ENCODE measurements at regions not wholly inside any gene's neighbourhood (a gene's known extent, or its start where the extent isn't known, plus 50 kb on each side); places are given as distances from the start of the nearest gene placed in this dataset.

DNA sequence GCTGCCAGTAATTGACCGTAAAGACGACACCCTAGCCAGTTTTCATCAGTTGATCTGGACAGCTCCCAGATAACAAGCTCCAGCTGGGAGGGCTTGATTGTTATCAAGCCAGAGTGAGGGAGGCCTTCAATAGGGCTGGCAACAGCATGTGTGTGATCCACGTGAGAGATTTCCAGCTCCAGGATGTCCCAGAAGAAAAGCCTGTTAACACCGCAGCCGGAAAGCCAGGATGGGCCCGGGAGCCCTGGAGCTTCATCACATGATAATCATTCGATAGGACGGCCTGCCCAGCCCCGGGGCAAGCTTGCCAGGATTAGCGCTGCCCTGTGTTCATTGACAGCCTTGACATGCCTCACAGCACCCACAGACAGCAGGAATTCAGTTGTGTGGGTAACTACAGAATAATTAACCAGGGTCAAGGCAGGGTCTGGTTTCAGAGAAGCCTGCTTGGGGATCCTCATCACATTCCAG lies 182.5 kb downstream of the C1D start:
- Histone ChIP-seq H3K27me3 (ENCODE audit: control insufficient read depth in 1 of 2, insufficient read depth in 2 of 2, low read length in 2 of 2) (no peaks in the 10 kb centered on the region), H3K4me1 (ENCODE audit: control insufficient read depth in 2 of 2, insufficient read depth in 2 of 2, low read length in 1 of 2) (peaks cover 0 to 3% of the 10 kb centered on the region in 2 donors), H3K4me3 (ENCODE audit: low read depth in 1 of 2, low read length in 2 of 2) (no peak overlapping the region), H3K27ac (ENCODE audit: low read depth in 2 of 2, low read length in 1 of 2) (no peak overlapping the region), H3K9me3 (ENCODE audit: control insufficient read depth in 2 of 2, insufficient read depth in 1 of 2, low read depth in 1 of 2, low read length in 1 of 2) (no peaks in the 10 kb centered on the region), H3K36me3 (ENCODE audit: control insufficient read depth in 2 of 2, insufficient read depth in 2 of 2, low read length in 1 of 2) (no peaks in the 10 kb centered on the region)
- WGBS, 2 donors = 42% methylated on average over 10 of the region's 10 CpGs

DNA sequence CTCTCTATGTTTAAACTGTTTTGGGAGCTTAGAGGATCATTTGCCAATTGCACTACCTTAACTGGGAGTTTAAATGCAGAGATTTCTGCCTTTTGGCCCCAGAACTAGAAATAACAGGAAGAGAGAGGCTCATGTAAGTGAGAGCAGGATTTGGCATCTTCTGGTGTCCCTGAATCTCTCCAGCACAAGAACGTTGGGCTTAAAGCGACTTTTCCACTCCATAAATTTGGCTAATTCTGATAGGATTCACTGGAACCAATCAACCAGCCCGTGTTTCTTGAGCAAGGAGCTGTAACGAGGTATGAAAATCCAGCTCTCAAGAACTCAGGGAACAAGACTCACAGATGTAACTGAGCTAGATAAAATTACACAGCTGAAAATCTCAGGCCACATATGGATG lies 181.0 kb downstream of the C1D start:
- WGBS, 2 donors = 51 to 62% methylated on average over 4 of the region's 4 CpGs

DNA sequence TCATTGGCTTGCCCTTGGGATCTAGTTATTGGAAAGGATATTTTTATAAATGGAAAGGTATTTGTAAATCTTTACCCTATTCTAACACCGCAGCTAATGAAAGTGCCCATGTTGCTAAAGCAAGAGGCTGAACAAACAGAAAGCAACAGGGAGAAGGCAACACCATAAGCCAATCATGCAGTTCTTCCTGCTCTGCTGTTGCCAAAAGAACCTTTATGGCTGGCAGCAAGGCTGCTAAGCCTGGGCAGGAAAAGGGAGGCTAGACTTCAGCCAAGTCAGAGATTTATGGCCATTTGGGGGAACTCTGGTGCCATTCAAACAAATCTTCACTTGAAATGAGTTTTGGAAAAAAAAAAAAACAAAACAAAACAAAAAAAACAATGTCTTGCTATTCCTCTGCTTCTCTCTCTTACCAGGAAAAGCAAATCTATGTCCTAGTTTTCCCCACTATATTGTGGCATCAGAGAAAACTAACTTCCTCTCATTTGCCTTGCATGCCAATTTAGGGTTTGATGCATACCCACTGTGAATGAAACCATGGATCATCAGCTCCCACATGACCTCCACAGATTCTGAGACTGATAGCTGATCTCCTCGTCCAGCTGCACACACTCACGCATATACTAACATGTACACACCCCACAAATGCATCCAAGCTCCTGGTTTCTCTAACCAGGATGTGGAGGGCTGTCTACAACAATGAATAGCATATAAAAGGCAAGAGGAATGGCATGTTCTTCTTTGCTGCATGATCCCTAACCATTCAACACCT lies 179.3 kb downstream of the C1D start:
- H3K4me3 ChIP-seq (ENCODE audit: low read depth in 1 of 2, low read length in 2 of 2) = no peak overlapping the region
- WGBS, 2 donors = 59 to 63% methylated on average over 3 of the region's 3 CpGs
- no peaks in the 10 kb centered on the region for H3K27me3 ChIP-seq (ENCODE audit: control insufficient read depth in 1 of 2, insufficient read depth in 2 of 2, low read length in 2 of 2)
- no peak overlapping the region for H3K27ac ChIP-seq (ENCODE audit: low read depth in 2 of 2, low read length in 1 of 2)
- H3K36me3 ChIP-seq (ENCODE audit: control insufficient read depth in 2 of 2, insufficient read depth in 2 of 2, low read length in 1 of 2) = no peaks in the 10 kb centered on the region
- H3K4me1 ChIP-seq (ENCODE audit: control insufficient read depth in 2 of 2, insufficient read depth in 2 of 2, low read length in 1 of 2) = peaks cover 0 to 3% of the 10 kb centered on the region in 2 donors
- H3K9me3 ChIP-seq (ENCODE audit: control insufficient read depth in 2 of 2, insufficient read depth in 1 of 2, low read depth in 1 of 2, low read length in 1 of 2) = no peaks in the 10 kb centered on the region

More for the DNA sequence above, 181.0 kb downstream of the C1D start:
- H3K9me3 ChIP-seq (ENCODE audit: control insufficient read depth in 2 of 2, insufficient read depth in 1 of 2, low read depth in 1 of 2, low read length in 1 of 2) = no peaks in the 10 kb centered on the region
- H3K27ac ChIP-seq (ENCODE audit: low read depth in 2 of 2, low read length in 1 of 2) = no peak overlapping the region
- H3K27me3 ChIP-seq (ENCODE audit: control insufficient read depth in 1 of 2, insufficient read depth in 2 of 2, low read length in 2 of 2) = no peaks in the 10 kb centered on the region
- H3K4me1 ChIP-seq (ENCODE audit: control insufficient read depth in 2 of 2, insufficient read depth in 2 of 2, low read length in 1 of 2) = peaks cover 0 to 3% of the 10 kb centered on the region in 2 donors
- no peaks in the 10 kb centered on the region for H3K36me3 ChIP-seq (ENCODE audit: control insufficient read depth in 2 of 2, insufficient read depth in 2 of 2, low read length in 1 of 2)
- no peak overlapping the region for H3K4me3 ChIP-seq (ENCODE audit: low read depth in 1 of 2, low read length in 2 of 2)

DNA sequence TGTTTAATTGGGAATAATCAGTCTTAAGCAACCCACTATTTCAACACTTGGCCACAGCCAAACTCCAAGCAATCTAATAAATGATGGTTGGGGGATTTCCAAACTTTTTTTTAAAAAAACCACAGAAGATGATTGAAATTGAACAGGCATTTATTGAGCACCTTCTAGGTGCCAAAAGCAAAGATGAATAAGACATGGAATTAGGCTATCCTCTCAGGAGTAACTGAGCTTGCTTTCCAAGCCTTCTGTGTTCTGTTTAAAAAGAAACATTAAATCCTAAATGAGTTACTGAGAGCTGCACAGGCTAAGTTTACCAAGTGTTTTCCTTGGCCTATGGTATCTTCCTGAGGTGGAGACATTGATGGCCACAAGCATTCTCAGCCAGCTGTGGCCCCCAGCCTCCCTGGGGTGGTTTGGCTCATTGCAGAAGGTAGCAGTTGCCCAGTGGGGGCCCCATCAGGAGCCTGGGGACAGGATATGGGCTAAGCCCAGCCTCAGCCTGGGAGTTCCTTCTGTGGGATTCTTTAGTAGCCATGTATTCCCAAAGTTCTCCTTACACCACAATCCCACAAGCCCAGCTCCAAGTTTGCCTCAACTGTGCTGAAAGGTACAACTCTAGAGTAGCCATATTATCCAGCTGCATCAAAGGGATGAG lies 174.3 kb downstream of the C1D start:
- no peaks in the 10 kb centered on the region for H3K36me3 ChIP-seq (ENCODE audit: control insufficient read depth in 2 of 2, insufficient read depth in 2 of 2, low read length in 1 of 2)
- no peaks in the 10 kb centered on the region for H3K27me3 ChIP-seq (ENCODE audit: control insufficient read depth in 1 of 2, insufficient read depth in 2 of 2, low read length in 2 of 2)
- no peak overlapping the region for H3K27ac ChIP-seq (ENCODE audit: low read depth in 2 of 2, low read length in 1 of 2)
- peaks cover 0 to 3% of the 10 kb centered on the region in 2 donors for H3K9me3 ChIP-seq (ENCODE audit: control insufficient read depth in 2 of 2, insufficient read depth in 1 of 2, low read depth in 1 of 2, low read length in 1 of 2)
- H3K4me3 ChIP-seq (ENCODE audit: low read depth in 1 of 2, low read length in 2 of 2) = no peak overlapping the region
- no peaks in the 10 kb centered on the region for H3K4me1 ChIP-seq (ENCODE audit: control insufficient read depth in 2 of 2, insufficient read depth in 2 of 2, low read length in 1 of 2)

DNA sequence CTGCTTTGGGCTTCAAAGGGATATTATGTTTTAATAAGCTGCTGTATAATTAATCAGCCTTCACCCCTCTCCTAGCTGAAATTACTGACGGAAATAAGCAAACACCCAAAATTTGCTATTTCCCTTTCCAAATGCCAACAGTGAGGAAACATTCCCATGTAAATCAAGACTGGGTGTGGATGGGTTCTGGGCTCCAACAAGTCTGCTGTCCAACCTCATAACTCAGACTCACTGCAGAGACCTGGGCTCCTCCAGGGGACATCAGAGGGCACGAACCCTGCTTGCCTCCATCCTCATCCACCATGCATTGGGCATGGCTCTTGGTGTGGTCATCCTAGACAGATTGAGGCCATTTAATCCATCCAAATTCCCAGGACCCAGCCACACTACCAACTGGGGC lies 173.7 kb downstream of the C1D start:
- peaks cover 0 to 3% of the 10 kb centered on the region in 2 donors for H3K4me1 ChIP-seq (ENCODE audit: control insufficient read depth in 2 of 2, insufficient read depth in 2 of 2, low read length in 1 of 2)
- 88 to 89% methylated on average over 2 of the region's 2 CpGs for WGBS, 2 donors

DNA sequence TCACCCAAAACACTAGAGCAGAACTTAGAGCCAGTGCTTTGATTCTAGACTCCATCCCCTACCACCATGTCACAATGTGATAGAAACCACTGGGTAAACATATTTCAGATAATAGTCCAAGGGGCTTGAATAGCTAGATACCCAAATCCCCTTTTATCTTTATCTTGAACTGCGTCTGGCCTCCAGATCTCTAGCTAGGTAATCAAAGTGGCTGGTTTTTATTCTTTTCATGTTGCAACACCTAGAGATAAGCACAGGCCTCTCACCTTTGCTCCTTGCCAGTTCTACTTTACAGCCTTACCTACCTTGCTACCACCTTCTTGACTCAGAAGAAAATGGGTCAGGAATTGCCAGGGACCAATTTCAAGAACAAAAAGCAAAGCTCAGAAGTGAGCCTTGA lies 171.2 kb downstream of the C1D start:
- Histone ChIP-seq H3K4me1 (ENCODE audit: control insufficient read depth in 2 of 2, insufficient read depth in 2 of 2, low read length in 1 of 2) (peaks cover 2 to 3% of the 10 kb centered on the region in 2 donors), H3K4me3 (ENCODE audit: low read depth in 1 of 2, low read length in 2 of 2) (no peak overlapping the region), H3K27me3 (ENCODE audit: control insufficient read depth in 1 of 2, insufficient read depth in 2 of 2, low read length in 2 of 2) (no peaks in the 10 kb centered on the region), H3K9me3 (ENCODE audit: control insufficient read depth in 2 of 2, insufficient read depth in 1 of 2, low read depth in 1 of 2, low read length in 1 of 2) (peaks cover 0 to 3% of the 10 kb centered on the region in 2 donors), H3K36me3 (ENCODE audit: control insufficient read depth in 2 of 2, insufficient read depth in 2 of 2, low read length in 1 of 2) (no peaks in the 10 kb centered on the region), H3K27ac (ENCODE audit: low read depth in 2 of 2, low read length in 1 of 2) (no peak overlapping the region)
- WGBS, 2 donors = 78 to 96% methylated on average over 1 of the region's 1 CpG

More for the DNA sequence above, 173.7 kb downstream of the C1D start:
- Histone ChIP-seq H3K4me3 (ENCODE audit: low read depth in 1 of 2, low read length in 2 of 2) (no peak overlapping the region), H3K36me3 (ENCODE audit: control insufficient read depth in 2 of 2, insufficient read depth in 2 of 2, low read length in 1 of 2) (no peaks in the 10 kb centered on the region), H3K27ac (ENCODE audit: low read depth in 2 of 2, low read length in 1 of 2) (no peak overlapping the region), H3K9me3 (ENCODE audit: control insufficient read depth in 2 of 2, insufficient read depth in 1 of 2, low read depth in 1 of 2, low read length in 1 of 2) (peaks cover 0 to 3% of the 10 kb centered on the region in 2 donors), H3K27me3 (ENCODE audit: control insufficient read depth in 1 of 2, insufficient read depth in 2 of 2, low read length in 2 of 2) (no peaks in the 10 kb centered on the region)

DNA sequence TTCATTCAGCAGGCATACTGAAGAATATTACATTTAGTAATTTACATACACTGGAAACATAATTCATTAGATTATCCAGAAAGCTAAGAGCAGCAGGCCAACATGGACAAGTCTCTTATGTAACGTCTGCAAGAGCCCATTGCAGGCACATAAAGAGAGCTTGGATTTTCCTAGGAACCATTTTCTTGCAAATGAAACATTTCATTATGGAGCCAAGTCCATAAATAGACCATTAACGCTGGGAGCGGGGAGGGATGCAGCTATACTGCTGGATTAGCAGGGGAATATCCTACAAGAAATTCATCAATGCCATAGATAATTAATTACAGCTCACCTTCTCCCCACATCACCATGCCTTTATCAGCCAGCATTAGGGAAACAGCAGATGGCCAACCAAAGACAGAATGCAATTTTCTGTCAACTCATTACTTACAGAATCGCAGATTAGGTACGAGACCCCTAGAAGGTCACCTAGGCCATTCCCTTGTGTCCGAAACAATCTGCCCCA lies 170.4 kb downstream of the C1D start:
- no peak overlapping the region for H3K27ac ChIP-seq (ENCODE audit: low read depth in 2 of 2, low read length in 1 of 2)
- no peak overlapping the region for H3K4me3 ChIP-seq (ENCODE audit: low read depth in 1 of 2, low read length in 2 of 2)
- no peaks in the 10 kb centered on the region for H3K36me3 ChIP-seq (ENCODE audit: control insufficient read depth in 2 of 2, insufficient read depth in 2 of 2, low read length in 1 of 2)
- H3K9me3 ChIP-seq (ENCODE audit: control insufficient read depth in 2 of 2, insufficient read depth in 1 of 2, low read depth in 1 of 2, low read length in 1 of 2) = peaks cover 0 to 3% of the 10 kb centered on the region in 2 donors
- no peaks in the 10 kb centered on the region for H3K27me3 ChIP-seq (ENCODE audit: control insufficient read depth in 1 of 2, insufficient read depth in 2 of 2, low read length in 2 of 2)
- WGBS, 2 donors = 74 to 80% methylated on average over 6 of the region's 6 CpGs
- peaks cover 2 to 3% of the 10 kb centered on the region in 2 donors for H3K4me1 ChIP-seq (ENCODE audit: control insufficient read depth in 2 of 2, insufficient read depth in 2 of 2, low read length in 1 of 2)

DNA sequence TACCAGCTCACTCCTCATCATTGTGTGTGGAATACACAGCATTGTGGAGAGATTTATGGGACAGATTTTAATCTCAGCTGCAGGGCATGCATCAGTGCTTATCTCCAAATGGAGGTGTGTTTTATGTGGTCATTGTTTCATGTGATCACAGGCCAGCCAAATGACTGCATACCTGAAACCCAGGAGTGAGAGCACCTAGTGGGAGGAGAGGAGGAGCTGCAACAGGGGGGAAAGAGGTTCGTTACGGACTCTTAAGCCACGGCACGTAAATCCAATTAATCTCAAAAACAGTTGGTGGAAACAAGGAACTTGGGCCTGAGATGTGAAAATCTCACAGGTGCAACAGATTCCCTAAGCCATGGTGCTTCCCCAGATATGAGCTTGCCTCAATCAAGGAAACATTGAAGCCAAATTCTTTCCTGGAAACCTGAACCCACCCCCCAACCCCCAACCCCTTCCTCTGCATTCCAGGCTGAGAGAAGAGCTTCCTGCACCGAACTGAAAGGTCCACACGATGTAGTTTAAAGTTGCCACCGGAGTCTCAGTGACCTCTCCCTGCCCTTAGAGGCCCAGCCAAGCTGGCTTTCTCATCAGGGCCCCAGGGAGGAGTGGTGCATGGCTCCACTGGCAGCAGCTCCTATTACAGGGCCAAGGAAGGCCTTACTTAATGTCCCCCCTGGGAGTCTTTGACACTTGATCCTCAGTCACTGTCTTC lies 167.4 kb downstream of the C1D start:
- WGBS, 2 donors = 47 to 61% methylated on average over 7 of the region's 7 CpGs

DNA sequence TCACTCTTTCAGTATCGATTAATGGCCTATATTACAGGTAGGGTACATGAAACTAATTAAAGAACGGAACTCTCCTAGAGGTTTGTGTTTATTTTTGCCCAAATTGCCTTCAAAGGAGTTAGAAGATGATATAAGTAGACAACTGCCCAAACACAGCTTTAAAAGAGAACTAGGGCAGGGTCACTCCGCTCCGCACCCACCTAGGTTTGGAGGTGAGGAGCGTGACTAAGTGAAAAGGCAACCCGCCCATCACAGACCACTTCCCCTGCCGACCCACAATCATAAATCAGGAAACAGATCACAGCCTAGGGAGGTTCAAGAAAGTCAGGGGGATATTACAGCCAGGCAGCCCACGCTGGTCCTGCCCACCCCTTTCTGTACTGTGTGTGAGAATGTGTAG lies 166.7 kb downstream of the C1D start:
- peaks cover 2 to 3% of the 10 kb centered on the region in 2 donors for H3K4me1 ChIP-seq (ENCODE audit: control insufficient read depth in 2 of 2, insufficient read depth in 2 of 2, low read length in 1 of 2)
- no peak overlapping the region for H3K4me3 ChIP-seq (ENCODE audit: low read depth in 1 of 2, low read length in 2 of 2)
- WGBS, 2 donors = 77 to 89% methylated on average over 8 of the region's 8 CpGs
- H3K27me3 ChIP-seq (ENCODE audit: control insufficient read depth in 1 of 2, insufficient read depth in 2 of 2, low read length in 2 of 2) = no peaks in the 10 kb centered on the region
- no peak overlapping the region for H3K27ac ChIP-seq (ENCODE audit: low read depth in 2 of 2, low read length in 1 of 2)
- no peaks in the 10 kb centered on the region for H3K9me3 ChIP-seq (ENCODE audit: control insufficient read depth in 2 of 2, insufficient read depth in 1 of 2, low read depth in 1 of 2, low read length in 1 of 2)
- H3K36me3 ChIP-seq (ENCODE audit: control insufficient read depth in 2 of 2, insufficient read depth in 2 of 2, low read length in 1 of 2) = no peaks in the 10 kb centered on the region

More for the DNA sequence above, 167.4 kb downstream of the C1D start:
- Histone ChIP-seq H3K9me3 (ENCODE audit: control insufficient read depth in 2 of 2, insufficient read depth in 1 of 2, low read depth in 1 of 2, low read length in 1 of 2) (no peaks in the 10 kb centered on the region), H3K27ac (ENCODE audit: low read depth in 2 of 2, low read length in 1 of 2) (no peak overlapping the region), H3K4me3 (ENCODE audit: low read depth in 1 of 2, low read length in 2 of 2) (no peak overlapping the region), H3K36me3 (ENCODE audit: control insufficient read depth in 2 of 2, insufficient read depth in 2 of 2, low read length in 1 of 2) (no peaks in the 10 kb centered on the region), H3K4me1 (ENCODE audit: control insufficient read depth in 2 of 2, insufficient read depth in 2 of 2, low read length in 1 of 2) (peaks cover 2 to 3% of the 10 kb centered on the region in 2 donors), H3K27me3 (ENCODE audit: control insufficient read depth in 1 of 2, insufficient read depth in 2 of 2, low read length in 2 of 2) (no peaks in the 10 kb centered on the region)

Measured in esophagus (tissue), 2 donors.